ENCODE measurements at regions not wholly inside any gene's neighbourhood (a gene's known extent, or its start where the extent isn't known, plus 50 kb on each side); places are given as distances from the start of the nearest gene placed in this dataset.

DNA sequence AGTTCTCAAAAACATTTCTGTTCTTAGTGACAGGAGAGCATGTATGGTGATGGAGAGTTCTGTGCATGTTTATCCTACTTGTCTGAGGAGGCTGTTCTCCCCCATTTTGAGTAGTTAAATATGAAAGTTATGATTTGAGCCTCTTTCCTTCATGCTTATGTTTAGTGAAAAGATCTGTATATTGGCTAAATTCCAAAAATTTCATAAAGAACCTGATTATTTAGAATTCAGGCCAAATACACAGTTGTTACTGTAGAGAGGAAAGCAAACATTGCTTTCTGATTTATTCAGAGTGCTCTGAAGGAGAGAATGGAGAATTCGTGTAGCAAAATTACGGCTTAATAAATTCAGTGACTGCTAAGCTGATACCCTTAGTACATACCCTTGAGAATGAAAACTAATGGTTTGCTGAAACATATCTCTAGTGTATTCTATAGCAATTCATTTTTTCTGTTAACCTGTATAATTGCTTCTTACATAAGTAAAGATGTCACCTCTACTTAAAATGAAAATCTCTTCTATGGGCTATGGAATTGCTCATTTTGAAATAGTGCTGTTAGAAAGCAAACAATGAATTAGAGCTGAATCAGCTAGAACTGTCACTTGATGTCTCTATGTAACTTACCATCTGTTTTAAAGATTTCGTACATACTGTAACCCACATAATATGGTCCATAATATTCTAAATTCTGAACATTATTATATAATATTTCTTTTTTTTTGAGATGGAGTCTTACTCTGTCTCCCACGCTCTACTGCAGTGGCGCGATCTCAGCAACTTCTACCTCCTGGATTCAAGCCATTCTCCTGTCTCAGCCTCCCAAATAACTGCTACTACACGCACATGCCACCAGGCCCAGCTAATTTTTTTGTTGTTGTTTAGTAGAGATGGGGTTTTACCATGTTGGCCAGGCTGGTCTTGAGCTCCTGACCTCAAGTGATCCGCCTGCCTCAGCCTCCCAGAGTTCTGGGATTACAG is 417.0 kb upstream of the RGS6 start:
- no peak overlapping the region for H3K27ac ChIP-seq

DNA sequence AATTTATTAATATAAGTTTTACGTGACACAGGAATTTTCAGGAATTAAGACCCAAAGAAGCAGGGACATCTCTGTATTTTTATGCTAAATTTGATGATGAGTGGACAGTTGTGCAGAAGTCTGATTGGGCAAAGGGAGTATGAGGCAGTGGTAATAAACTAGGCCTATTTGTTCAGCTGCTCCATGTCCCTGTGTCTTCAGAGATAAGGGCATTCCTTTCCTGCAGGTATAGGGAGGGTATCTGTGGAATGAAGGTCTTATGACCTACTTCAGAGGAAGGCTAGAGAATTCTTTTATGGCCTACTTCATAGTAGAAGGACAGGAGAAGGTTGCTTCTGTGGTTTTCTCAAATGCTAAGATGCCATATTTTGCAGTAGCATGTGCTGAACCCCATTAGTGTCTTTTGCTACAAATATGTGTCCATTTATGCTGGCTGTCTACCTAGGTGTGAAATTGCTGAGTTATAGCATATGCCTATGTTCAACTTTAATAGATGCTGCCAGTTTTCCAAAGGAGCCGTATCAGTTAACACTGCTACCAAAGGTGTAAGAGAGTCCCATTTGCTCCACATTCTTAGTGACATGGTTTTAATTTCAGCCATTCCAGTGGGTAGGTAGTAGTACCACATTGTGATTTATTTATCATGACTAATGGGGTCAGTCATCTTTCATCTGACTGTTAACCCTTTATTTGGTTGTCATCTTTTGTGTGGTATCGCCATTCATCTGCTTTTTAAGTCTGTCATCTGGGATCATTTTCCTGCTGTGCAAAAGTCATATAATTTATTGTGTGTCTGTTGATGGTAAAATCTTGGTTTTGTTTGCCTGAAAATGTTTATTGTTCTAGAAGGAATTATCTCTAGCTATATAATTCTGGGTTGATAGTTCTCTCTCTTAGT is 410.7 kb upstream of the RGS6 start:
- DNase-seq (ENCODE audit: low read depth, low spot score) = no peak
- no peak overlapping the region for H3K27ac ChIP-seq

More for the DNA sequence above, 417.0 kb upstream of the RGS6 start:
- DNase-seq (ENCODE audit: low read depth, low spot score) = no peak

DNA sequence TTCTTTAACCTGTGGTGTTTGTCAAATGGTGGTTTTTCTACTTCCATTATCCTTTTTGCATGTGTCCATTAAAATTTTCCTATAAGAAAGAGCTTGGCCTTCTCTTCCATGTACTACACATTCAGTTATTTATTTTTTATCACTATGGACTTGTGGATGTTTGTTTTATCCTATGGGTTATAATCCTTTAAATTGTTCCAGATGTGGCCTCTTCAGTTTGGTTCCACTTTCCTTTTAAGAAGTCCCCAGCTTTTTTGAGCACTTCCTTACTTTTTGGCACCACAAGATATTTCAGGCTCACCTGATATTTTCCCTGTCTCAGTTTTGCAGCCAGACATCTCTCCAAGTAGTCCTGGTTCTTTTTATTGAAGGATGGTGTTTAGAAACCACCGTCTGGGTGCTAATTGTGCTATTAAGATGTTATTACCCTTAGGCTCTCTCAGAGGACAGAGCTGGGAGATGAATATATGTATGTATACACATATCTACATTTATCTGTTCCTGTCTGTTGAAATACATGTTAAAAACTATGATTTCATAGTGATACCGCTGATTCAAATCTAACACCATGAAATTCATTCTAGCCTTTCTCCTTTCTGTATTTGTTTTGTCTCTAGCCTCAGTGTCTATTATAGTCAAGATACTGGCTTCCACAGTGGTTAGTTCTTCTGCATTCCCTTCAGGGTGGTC is 408.5 kb upstream of the RGS6 start:
- no peak overlapping the region for H3K27ac ChIP-seq
- no peak for DNase-seq (ENCODE audit: low read depth, low spot score)

DNA sequence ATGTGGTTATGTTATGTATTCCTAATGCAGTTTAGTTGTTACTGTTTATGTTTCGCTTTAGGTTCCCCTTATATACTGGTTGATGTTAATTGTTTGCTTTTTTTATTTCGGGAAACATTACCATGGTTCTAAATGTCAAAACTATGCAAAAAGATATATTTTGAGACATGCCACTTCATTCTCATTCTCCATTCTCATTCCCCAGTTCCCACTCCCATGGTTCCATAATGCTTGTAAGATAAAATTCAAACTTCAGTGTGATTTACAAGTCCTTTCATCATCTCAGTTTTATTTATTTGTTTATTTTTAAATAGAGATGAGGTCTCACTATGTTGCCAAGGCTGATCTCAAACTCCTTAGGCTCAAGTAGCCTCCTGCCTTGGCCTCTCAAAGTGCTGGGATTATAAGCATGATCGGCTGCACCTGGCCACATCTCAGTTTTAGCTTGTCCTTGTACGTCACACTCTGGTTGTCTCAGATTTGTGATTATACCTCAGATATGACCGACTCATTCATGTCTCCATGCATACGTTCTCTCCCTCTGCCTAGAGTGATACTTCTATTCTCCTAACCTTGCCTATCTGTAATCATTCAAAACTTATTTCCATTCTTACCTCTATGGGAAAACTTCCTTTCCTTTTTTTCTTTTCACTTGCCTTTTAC is 407.8 kb upstream of the RGS6 start:
- no peak overlapping the region for H3K27ac ChIP-seq
- DNase-seq (ENCODE audit: low read depth, low spot score) = no peak

DNA sequence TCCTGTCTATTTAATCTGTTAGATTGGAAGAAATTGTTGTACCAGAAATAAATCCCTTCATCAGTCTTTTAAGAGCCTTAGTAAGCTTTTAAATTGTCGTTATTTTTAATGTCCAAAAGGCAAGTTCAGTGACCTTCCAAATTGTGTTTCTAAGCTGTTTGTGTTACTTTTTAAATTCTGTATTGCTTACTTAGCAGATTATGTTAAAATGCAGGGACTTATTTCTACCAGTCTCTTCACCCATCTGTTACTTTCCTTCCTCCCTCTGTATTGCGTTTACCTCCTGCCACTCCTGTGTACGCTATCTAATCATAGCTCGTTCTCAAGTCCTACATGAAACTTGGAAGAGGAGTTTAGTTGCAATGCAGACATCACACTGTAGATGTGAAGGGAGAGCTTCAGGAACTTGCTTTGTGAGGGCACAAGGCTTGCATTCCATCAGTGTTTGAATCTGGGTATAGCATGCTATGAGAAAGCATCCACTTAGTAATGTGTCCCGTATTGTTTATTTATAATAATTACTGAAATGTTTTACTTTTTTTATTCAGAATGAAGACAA is 406.5 kb upstream of the RGS6 start:
- no peak overlapping the region for H3K27ac ChIP-seq
- DNase-seq (ENCODE audit: low read depth, low spot score) = no peak

DNA sequence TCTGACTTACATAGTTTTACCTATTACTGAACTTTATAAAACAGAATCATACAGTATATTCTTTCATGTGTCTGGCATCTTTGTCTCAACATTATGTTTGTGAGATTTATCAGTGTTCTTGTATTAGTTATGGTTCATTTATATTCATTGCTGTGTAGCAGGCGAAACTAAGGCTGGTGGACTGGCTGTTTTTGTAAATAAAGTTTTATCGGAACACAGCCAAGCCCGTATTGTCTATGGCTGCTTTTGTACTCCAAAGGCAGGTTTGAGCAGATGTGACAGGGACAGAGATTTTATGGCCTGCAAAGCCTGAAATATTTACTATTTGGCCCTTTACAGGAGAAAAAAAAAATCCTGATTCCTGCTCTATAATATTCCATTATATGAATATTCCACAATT is 405.8 kb upstream of the RGS6 start:
- H3K27ac ChIP-seq = no peak overlapping the region
- no peak for DNase-seq (ENCODE audit: low read depth, low spot score)

DNA sequence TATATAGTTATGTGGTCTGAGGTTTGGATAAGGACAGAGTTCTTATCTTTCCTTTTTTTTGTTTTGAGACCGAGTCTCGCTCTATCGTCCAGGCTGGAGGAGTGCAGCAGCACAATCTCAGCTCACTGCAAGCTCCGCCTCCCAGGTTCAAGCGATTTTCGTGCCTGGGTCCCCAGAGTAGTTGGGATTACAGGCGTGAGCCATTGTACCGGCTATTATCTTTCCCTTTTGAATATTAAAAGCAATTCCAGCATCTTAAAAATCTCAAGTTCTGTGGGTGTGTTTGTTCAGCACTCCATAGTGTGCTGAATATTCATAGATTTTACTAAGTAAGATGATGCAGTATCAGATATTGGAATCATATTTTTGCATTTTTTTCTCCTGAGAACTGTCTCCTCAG is 404.4 kb upstream of the RGS6 start:
- no peak overlapping the region for H3K27ac ChIP-seq
- no peak for DNase-seq (ENCODE audit: low read depth, low spot score)

DNA sequence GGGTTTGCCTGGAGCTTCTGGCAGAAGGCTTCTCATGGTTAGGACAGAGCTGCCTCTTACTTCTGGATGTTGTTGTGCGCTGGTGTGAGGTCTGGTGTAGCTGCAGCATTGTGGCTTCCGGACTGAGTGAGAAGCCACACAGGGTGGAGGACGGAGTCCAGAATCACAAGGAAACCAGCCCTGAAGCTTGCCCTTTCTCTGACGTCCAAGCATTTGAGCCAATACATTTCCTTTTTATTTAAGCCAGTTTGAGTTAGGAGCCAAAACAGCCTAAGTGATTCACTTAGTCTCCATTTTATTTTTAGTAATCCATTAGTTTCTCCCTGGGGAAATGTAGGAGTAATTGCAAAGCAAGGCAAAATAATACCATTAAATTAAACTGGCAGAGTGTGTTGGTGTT is 402.4 kb upstream of the RGS6 start:
- DNase-seq (ENCODE audit: low read depth, low spot score) = no peak
- no peak overlapping the region for H3K27ac ChIP-seq

DNA sequence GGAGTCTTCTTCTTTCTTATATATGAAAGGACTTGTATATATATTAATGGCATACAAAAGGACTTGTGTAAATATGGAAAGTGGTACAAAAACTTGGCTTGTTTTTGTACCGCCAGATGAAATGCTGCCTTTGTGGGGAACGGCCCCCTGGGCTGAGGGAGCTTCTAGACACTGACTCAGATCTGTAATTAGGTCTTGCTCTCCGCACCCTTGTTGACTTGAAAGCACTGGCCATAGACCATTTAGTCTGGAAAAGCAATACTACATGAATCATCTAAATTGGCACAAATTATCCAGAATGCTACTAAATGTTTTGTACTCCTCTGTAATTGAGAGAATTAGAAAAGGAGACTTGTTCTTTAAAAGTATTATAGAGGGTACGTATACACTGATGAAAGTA is 399.9 kb upstream of the RGS6 start:
- no peak for DNase-seq (ENCODE audit: low read depth, low spot score)
- H3K27ac ChIP-seq = no peak overlapping the region

DNA sequence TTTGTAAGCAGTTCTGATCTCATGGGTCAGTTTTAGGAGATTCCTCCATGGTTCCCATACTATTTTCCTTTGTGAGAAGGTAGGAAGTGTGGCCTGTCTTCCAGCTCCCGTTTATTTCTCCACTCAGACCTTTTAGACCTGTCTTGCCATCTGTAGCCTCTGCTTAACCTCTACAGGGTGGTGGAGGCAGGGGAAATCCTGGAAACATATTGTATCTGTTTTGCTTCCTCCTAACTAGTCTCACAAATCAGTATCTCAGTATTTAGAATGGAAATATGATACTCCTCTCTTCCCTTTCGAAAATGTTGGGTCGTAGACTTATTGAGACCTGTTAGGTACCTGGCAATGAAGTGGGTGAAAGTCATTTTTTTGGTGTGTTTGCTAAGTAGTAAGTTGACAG is 399.4 kb upstream of the RGS6 start:
- DNase-seq (ENCODE audit: low read depth, low spot score) = no peak
- H3K27ac ChIP-seq = no peak overlapping the region

DNA sequence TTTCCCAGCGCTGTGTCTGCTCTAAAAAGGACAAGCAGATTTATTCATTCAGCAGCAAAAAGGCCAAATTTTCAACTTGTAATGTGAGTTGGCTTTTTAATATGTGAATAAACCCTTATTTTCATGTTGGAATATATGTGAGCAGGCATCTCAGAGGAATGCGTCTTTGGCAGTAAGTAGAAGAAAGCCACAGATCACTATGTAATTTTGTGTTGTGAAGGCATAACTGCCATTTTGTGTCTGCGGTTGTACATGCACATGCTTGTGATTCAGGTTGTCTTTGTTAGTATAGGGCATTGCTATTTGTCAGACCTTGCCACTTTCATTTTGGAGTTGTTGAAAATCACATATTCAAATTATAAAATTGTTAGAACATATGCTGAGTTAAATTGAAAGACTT is 398.8 kb upstream of the RGS6 start:
- no peak for DNase-seq (ENCODE audit: low read depth, low spot score)
- H3K27ac ChIP-seq = no peak overlapping the region

DNA sequence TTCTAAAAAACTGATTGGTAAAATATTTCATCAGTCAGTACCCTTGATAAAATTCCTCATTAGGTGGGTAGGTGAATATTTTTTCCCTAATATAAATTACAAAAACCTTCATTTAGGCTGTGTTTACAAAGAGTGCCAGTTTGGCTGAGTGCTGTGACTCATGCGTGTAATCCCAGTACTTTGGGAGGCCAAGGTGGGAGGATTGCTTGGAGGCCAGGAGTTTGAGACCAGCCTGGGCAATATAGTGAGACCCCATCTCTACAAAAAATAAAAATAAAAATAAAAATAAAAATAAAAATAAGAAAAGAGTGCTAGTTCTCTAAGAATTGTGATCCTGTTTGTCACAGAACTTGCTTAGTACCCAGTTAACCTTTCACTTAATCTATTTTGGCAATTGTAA is 398.4 kb upstream of the RGS6 start:
- no peak overlapping the region for H3K27ac ChIP-seq
- no peak for DNase-seq (ENCODE audit: low read depth, low spot score)

DNA sequence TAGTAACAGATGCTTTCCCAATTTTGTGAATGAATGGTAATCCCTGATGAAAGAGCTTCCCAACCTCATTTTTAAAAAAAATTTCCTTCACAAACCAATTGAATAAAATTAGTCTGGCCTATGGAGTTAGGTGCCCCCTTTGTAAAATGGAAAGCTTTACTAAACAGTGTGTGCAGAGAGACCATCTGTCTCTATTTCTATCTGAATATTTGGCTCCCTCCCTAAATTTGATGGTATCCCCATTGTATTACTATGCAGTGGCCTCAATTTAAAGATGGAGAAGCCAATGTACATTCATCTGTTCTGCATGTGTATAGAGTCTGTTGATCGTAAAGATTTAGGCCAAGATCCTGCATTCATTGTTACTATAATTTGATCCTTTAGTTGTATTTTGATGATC is 397.7 kb upstream of the RGS6 start:
- no peak for DNase-seq (ENCODE audit: low read depth, low spot score)
- H3K27ac ChIP-seq = no peak overlapping the region

DNA sequence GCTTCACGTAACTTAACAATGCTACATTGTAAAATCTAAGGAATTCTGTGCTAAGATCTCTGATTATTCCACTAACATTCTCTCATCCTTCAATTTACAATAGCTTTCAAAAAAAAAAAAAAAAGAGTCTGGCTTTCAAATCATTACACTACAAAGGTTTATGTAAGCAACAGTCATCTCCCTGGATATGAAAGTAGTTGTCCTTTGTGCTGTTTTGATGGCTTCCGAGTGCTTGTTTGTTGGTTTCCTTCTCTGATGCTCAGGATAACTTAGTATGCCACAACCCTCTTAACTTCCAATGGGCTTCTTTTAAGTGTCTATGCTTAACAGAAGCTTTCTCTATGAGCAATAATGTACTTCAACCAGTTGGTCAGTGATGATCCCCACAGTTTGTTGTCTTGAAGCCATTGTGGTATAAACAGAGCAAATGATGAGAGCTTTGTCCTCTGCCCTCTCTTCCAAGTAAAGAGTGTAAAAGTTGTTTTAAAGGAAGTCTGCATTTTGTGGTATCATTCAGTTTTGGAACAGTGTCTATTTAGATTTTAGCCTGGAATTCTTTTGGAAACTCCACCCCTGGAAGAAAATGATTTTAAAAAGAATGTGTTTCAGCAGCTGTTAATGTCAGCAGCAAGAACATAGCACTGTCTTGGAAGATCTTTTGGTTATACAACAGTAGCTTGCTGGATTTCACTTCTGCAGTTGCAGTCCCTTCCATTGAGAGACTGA is 396.1 kb upstream of the RGS6 start:
- no peak overlapping the region for H3K27ac ChIP-seq
- DNase-seq (ENCODE audit: low read depth, low spot score) = no peak

DNA sequence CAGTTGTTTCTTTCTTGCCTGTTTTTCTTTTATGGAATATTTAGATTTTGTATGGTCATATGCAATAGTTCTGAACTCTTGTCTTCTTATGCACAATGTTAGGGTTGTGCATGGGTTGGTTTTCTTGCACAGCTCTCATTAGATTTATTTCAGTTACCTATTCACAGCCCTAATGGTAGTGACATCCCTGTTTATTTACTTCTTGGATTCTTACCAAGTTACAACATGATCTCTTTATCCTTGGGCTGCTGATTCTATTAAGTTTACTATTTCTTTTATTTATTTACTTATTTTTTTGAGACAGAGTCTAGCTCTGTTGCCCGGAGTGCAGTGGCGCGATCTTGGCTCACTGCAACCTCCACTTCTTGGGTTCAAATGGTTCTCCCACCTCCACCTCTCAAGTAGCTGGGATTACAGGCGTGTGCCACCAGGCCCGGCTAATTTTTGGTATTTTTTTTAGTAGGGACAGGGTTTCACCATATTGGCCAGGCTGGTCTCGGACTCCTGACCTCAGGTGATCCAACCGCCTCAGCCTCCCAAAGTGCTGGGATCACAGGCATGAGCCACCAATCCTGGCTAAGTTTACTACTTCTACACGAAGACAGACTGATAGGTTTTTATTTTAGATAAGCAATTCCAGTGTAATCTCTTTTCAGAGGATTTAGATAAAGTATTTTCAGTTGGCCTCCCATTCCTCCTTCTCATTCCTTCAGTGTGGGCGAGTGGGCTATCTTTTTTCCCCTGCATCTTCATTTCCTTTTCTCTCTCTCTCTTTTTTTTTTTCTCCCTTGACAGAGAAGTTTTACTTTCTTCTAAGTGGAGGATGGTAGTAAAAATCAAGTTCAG is 395.1 kb upstream of the RGS6 start:
- no peak for DNase-seq (ENCODE audit: low read depth, low spot score)
- no peak overlapping the region for H3K27ac ChIP-seq

DNA sequence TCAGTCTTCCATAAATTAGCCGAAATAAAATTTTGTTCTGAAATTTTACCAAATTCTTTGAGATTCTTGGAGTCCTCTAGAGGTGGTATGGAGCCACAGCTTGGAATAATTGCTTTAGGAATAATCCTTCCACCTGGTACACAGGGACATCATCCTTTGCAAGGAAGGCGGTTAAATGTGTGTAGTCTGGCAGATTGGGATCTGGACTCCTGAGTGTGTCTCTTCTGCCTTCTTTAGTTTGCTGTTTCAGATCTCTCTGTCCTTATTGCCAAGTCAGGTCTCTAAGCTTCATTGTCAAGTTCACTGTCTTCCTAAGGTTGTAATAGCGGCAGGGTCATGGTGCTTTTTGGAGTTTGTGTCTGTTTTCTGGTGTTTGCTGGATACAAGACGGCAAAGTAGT is 393.9 kb upstream of the RGS6 start:
- no peak overlapping the region for H3K27ac ChIP-seq
- DNase-seq (ENCODE audit: low read depth, low spot score) = no peak

DNA sequence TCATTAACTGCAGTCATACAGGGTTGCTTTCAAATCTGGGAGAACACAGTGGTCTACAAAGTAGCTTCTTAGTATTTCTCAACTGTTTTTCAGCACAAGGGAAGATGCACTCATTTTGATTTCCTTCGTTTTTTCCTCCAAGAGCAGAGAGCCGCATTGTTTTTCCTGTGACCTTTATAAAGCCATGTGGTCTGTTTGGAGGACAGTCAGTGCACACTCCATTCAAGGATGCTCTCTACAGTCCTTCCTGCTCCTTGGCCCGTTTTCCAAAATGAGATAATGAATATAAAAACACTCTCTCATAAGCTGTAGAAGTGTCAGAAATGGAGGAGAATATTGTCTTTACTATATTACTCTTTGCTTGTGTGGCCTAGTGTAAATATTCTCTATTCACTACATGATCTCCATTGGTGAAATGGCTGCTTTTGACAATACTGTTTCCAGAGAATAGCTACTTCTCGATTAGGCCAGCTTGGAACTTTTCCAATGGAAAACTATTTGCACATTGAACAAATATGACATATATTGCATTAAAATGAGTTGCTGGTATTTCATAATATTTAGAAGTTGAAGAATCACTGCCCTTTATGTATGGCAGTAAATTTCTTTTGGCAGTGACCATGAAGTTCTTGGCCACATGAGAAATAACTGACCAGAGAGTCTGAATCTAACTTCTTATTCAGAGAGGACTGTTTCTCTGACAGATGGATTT is 393.1 kb upstream of the RGS6 start:
- DNase-seq (ENCODE audit: low read depth, low spot score) = no peak
- no peak overlapping the region for H3K27ac ChIP-seq

Measured in epithelial cell of prostate (primary cell).